Midbrain (tissue), 1 donor: ENCODE measurements at regions not wholly inside any gene's neighbourhood (a gene's known extent, or its start where the extent isn't known, plus 50 kb on each side); places are given as distances from the start of the nearest gene placed in this dataset.

Experiments used
- DNase-seq: peaks from one replicate; lab custom pipeline; 2025; lab: John Stamatoyannopoulos, UW

DNA sequence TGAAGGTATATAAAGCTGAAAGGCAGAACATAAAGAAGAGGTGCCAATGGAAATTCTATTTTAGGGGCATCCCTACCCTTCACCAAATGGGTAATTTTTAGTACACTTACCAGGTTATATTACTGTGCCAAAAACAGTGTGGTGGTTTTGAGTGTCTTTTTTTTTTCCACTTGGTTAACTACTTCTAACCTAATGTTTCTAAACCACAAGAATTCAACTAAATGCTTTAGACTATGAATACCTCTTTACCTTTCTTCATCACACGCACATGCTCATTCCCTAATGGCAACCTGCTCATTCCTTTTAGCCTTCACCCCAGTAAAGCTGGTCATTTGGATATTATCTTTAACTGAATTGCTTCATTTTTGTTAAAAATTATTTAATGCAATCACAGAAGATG, 215.6 kb downstream of the PIK3R1 start:
- no peak for DNase-seq

DNA sequence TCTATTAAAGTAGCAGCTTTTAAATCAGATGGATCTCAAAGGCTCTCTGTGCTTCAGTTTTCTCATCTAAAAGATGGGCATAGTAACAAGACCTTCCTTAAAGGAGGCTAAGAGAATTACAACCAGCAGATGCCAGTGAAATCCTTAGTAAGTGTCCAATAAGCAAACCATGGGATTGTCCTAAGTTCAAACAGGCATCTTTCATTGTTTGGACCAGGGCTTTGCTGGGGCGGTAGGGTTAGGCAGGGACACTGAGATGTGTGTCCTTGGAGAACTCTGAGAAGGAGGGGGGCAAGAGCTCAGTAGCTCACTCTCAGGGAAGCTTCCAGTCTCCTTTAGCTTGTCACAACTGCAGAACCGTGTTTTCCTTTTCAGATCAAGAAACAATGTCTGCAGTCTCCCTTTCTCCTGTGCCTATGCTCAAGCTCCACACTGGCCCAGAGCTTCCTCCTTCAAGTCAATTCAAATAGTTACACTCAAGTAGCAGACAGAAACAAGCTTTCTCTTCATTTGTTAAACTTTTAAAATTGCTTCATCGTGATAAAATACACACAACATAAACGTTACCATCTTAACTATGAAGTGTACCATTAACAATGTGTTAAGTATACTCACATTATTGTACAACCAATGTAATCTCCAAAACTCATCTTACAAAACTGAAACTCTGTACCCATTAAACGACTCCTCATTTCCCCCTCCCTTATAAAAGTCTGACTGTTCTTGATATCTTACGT, 216.2 kb downstream of the PIK3R1 start:
- DNase-seq = no peak

DNA sequence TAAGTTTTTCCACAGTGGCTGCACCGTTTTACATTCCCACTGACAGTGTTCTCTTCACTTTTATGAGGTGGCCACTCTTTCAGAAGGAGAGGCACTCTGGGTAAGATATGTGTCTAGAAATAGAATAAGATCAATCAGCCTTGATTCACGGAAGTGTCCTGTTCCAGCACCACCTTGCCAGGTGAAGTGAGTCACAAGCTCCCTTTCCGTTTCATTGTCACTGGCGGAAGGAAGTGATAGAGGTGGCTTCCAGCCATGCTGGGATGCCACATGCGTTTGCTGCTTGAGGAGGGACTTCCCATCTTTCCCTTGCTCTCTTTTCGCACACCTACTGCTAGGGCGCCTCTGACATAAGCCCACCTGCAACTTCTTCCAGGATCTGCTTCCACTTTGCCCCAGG, 217.1 kb downstream of the PIK3R1 start:
- no peak for DNase-seq

DNA sequence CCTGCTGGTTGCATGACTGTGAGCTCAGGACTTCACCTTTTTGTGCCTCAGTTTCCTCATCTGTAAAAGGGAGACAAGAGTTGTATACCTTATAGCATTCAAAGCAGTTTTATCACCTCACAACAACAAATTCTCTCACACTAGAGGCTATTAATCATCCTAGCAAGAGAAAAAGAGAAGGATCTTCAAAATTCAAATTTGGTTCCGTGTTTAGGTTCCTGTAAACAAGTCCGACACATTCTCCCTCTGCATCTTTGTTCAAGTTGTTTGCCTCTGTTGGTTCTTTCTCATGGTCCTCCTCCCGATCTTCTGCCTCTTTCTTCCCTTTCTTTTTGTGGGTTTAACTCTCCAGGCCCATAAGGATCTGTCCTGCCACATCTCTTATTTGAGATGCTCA, 218.0 kb downstream of the PIK3R1 start:
- DNase-seq = no peak

DNA sequence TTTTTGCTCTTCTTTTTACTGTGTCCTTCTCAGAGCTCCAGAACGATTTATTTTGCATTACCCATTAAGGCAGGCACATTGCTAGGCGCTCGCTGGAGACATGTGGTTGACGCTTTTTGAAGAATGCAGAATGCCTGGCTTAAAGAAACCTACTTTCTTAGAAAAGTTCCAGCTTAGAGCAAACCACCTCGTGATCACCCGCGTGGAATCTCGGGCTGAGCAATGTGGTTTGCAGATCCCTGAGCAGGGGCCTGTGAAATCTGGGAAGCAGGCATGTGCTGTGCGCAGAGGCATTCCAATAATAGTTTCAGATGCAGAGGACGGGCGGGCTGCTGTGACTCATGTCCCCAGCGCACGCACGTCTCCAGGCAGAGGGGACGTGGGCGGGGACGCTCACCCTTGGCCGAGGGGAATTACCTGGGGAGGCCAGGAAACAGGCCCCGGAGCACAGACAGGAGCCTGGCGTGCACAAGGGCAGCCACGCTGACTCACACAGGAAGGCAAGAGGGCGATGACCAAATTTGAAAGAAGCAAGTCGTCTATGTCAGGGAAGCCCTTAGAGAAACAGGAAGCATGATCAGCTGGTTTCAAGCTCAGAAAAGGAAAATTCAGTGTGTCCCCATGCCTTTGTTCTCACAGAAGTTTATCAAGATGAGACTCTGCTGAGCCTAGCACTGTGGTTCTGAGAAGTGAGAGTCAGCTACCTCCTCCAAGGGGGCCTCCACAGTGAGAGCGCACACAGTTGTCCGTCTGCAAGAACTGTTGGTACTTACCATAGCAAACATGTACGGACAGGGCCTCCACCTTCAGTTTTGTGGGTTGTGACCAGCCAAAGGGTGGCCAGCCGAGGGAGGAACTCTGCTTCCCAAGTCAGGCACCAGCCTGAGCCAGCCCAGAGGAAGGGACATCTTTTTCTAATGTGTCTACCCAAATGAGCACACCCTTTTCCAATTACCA, 218.6 kb downstream of the PIK3R1 start:
- DNase-seq = peak; percentile 49

DNA sequence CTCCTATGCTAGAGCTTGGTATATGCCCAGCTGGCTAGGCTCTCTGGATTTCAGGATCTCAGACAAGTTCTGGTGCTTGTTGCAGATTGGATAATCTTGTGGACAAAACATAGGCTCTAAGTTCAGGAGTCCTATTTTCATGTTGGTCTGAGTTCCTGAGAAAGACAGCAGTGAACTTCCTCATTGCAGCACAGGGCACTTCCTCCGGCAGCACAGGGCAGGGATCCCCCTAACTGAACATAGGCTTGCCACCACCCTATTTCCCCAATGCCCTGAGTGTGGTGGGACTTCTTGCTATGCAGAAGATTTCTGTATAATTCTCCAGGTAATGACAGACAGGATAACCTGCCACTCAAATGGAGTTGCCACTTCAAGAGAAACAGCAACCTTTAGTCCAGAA, 220.1 kb downstream of the PIK3R1 start:
- peak; percentile 21 for DNase-seq

DNA sequence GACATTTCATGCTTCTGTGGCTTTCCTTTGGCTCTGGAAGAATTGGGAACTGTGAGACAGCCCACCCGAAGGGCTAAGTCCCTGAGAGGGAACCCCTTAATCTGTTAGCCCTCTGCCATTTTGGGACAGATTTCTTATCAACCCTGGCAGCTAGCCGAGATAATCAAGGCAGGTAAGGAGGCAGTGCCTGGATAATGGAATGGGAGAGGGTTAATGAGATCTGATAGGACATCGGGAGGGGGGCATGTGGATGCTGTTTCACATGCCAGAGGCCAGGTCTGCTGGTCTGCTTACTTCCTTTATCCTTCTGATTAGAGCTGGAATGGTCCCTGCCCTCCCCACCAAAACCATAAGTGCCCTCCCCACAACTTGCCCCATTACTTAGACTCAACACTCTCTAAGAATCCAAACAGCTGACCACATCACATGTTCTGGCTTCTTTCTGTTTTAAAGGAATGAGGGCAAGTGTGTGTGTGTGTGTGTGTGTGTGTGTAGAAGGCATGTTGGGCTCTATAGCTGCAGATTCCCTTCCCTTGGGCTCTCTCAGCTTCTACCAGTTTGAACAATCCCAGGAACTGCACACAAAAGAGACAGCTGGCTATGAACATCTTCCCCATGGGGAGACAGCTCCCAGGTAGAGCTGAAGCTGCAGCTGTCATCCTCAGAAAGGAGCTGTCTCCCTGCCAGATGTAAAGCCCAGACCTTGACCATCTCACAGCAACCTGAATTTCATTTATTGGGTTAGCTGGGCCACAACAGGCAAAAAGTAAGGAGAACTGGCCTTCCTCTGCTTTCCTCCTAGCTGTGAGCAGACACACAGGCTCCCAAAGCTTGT, 221.3 kb downstream of the PIK3R1 start:
- no peak for DNase-seq

DNA sequence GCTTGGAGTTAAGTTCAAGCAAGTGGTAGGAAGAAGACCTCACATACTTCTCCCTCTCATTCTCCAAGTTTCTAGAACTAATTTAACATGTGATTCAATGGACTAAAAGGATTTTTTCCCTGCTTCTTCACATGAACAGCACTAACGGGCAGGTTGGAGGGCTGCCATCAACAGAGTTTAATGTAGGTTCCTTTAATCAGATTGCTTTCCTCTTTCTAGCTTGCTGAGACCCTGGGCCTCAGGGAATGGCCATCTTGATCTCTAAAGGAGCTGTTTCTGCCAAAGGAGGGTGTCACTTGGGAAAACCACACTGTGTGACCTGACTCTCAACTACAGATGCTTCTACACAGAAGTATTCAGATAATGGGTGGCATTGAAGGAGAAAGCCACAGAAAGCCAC, 223.3 kb downstream of the PIK3R1 start:
- DNase-seq = no peak

DNA sequence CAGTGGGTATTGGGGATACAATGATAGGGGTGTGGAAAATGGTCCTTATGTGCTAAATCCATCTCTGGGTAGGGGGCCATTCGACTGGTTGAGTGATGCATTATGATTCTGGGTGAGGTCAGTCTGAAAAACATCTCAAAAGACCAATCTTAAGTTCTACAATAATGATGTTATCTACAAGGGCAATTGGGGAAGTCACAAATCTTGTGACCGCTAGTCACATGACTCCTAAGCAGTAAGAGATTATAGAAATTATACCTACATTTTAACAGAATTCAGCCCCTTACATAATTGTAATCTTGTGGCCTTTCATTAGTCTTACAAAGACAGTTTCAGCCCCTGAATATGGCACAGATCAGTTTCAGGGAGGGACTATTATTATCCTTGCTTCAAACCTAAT, 224.7 kb downstream of the PIK3R1 start:
- DNase-seq = no peak

DNA sequence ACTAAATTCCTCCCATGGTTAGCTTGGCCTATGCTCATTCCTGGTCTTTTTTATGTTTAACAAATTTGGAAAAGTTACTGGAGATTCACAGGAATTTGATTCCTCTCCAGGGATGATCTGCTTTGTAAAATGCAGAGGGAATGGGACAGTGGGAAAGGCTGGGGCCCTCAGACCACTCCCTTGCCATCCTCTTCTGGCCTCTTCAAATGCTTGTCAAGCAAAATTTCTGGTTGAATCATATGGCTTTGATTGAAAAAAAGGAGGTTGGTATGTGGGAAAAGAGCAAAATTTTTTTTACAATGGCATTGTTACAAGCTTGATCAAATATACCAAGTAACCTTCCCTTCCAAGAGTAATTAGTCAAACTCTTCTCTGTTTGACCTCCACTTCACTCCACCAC, 225.1 kb downstream of the PIK3R1 start:
- no peak for DNase-seq

DNA sequence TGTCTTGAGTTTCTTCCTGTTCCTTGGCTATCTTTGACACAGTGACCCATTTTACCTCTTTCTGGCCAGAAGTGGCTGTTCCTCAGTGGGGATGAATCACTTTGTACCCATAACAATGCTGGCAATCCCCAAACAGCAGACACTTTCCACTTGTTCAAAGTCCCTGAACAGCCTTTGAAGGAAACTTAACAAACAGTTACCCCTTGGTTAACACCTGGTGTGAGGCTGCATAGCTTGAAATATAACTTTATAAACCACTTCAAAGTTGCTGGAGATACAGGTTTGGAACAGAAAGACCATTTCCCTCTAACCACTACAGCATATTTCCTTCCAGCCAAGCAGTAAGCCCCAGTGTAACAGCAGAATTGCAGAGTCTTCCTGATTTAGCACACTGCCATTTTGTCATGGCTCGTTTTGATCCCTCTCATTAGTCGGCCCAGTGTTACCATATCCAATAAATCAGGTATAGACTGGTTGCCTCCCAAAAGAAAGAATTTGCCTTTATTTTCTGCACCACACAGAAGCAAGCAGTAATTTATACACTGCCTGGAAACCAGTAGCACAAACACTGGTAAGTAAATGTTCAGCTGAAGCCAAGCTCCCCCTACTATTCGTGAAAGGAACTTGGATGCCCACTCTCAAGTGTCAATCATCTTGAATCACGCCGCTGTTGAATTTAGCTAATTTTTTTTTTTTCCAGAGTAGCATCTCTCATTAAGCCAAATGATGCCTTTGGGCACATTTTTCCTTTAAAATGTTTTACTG, 225.9 kb downstream of the PIK3R1 start:
- DNase-seq = no peak

DNA sequence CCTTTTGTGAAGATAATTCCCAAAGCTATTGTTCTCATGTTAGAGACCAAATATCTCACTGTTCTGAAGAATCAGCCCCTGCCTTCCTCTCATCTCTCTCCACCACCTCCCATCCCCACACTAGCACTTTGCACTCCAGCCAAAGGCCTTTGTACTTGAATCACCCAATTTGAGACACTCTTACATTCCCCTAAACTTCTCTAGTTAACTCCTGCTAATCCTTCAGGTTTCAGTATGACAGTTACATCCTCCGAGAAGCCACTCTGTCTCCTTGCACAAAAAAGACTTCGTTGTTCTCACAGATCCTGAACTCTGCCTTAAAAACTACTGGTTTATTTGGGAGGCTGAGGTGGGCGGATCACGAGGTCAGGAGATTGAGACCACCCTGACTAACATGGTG, 227.5 kb downstream of the PIK3R1 start:
- no peak for DNase-seq

DNA sequence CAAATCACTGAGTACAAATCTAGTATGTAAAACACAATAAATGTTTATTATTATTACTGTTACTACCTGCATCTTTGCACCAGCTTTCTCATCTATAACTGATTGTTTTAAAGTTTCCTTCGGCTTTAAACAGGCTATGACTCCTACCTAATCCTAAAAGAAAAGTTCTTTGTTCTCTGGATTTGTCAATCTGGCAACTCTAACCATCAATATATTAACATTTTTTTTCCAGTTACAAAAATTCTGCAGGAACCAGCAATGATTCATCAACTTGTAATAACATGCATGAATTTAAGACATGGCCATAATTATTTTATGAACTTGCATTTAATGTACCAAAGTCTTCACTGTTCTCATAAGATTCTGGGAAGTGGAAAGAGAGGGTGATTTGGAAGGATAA, 228.5 kb downstream of the PIK3R1 start:
- no peak for DNase-seq

DNA sequence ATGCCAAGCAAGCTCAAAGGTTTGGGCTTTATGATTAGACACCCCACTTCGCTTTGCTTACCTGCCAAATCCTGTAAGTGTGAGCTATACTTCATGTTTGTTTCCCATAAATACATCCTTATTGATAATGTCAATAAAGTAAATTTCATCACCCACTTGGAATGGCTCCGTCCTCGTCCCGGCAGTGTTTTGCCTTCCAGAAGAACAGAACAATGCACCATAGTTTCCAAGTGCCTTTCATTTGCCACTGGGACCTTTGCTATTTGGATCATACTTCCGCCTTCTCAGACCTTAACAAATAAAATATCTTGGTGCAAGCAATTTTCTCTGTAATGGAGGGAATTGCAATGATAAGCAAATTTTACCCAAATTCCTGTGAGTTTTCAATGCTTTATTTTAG, 229.3 kb downstream of the PIK3R1 start:
- no peak for DNase-seq

DNA sequence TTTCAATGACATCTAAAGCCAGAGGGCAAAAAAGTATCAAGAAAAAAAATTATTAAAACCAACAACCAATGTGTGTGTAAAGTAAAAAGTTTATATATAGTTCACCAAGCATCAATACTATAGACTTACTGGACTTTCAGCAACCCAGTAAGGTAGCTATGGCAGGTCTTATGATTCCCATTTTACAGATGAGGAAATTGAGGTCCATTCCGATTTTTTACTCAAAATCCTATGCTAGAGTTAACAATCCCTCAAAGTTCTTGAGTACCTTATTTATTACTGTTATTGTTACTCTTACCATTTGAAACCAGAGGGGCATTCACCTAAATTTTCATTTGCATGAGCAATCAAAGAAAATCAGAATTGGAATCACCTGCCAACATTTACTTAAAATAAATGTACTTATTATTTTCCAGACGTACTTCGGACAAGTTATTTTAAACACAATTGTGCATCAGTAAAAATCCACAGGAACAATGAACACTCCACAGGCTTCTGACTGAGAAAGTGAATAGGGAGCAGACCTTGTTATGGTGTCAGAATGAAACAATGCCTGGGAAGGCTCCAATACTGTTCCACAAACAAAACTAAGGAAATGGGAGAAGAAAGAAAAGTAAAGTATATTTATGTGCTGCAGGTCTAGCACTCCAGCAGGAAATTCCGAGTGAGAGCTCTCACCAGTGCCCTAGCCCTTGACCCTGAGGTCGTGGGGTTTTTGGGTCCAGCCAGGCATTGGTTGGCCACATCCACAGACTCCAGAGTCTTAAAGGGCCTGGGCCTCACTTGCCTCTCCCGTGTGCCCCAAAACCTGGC, 229.9 kb downstream of the PIK3R1 start:
- DNase-seq = no peak

DNA sequence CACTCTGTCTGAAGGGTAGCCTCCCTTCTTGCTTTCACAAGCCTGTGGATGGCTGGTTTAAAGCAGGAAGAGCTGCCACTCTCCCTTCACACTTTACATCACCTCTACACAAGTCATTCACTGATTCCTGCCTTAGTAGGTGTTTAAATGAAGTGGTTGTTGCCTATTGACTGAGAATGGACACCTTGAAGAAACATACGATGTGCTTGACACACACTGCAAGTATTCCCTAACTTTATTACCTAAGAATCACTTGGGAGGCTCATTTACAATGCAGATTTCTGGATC, 230.5 kb downstream of the PIK3R1 start:
- no peak for DNase-seq

DNA sequence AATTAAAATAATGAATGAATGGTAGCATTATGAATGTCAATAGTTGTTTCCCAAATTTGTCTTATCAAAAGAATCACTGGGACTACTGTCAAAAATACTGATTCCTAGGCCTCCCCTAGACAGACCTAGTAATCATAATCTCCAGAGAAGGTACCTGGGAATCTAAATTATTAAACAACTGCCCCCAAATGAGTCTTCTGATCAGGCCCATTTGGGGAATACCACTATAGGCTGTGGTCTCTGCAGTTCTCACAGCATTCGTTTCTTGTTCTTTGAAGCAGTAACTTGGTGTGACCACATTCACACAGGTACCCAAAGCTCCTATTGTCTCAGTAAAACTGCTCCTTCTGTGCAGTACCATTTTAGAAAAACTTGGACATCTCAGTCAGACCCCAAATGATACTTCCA, 230.9 kb downstream of the PIK3R1 start:
- no peak for DNase-seq

DNA sequence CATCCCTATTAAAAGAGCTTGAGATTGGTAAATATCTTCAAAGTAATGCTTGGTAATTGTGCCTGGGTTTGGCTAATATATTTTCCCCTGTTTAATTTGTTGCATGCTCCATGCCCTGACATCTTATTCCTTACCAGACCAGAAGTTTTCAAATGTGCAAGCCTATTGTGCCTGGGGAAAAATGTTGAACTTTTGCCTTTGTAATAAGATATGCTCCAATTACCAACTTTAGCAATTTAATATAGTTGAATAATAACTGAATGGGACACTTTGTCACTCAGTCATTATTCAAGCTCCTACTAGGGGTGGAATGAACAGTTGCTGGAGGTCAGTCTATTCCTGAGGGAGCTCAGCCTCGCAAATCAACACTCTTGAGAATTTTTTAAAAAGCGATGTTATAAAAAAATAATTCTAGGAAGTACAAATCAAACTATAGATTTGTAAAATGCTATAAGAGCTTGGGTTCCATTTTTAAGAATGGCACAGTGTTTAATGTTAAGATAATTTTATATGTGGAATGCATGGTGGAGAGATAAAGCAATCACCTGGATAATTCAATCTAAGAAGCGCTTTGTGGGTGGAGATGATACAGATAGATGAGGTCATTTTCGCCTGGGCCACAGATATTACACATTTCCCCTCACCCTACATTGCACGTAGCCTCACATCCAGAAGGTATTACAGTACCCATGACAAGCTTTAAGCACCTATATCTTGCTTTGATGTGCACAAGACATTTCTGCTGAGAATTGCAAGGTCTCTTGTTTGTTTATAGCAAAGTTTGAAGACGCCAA, 231.8 kb downstream of the PIK3R1 start:
- no peak for DNase-seq

DNA sequence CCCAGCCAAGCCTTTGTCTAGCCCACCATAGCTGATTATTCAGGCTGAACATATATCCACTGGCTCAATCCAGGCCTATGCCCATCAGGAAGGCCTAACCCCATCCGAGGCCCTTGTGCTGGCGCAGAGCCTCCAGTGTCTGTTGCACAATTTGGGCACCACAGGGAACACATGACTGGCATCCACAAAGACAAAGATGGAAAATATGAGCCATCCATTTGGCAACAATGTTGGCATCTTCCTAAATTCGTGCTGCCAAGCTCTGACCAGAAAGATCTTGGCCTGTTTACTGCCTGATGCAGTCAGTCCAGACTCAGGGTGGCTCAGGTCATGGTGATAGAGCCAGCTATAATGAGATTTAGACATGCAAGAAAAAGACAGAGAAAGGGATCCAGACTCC, 233.8 kb downstream of the PIK3R1 start:
- DNase-seq = no peak

DNA sequence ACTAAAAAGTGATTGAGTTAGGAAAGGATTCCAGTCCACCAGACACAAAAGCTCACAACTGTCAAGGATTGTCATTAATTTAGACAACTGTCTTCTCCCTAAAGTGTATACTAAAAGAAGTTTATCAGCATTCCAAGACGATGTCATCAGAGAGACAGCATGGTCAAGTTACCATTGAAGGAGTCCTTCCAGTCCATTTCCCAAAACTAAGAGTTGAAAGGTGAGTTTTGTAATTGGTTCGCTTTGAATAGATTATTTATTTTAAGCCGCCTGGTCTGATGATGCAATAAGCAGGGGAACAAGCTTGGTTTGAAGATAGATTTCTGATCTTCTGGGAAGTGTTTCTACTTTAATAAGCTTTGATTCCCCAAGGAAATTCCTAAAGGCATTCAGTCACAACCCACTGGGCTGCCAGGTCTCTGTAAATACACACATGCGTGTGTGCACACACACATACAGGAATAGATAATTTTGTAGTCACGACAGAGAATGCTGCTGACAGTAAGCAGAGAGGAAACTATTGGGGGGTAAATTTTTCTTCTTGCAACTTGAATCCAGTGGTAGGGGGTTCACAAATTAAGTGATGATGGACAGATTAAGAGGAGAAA, 234.8 kb downstream of the PIK3R1 start:
- no peak for DNase-seq
